ENCODE measurements at regions not wholly inside any gene's neighbourhood (a gene's known extent, or its start where the extent isn't known, plus 50 kb on each side); places are given as distances from the start of the nearest gene placed in this dataset.

DNA sequence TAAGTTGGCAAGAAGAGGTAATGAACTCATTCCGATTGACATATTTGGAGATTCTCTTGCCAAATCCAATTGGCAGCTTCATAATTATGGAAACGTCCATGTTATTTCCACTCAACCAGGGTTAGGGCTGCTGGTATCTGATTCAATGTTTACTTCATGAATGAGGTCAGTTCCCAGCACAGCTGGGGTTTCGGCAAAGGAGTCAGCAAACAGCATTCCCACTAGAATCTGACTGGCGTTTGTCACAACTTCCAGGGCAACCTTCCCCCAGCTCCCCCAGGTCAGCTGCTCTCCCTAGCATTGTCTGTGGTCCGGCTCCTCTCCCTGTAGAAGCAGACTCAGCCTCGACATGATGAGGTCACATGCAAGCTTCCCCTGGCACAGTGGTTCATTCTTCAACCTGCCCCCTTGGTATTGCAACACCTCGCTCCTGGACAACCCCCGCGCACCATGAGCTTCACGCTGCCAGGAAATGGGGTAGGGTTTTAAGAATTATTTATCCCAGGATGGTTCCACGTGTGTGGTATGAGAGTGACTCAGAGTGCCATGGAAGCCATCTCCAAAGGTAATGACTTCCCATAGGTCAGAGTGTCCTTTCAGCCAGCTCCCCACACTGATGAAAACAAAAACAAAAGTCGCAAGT is 100.7 kb upstream of the SLC25A33 start (continued):
- TF ChIP-seq, protein P1, sequence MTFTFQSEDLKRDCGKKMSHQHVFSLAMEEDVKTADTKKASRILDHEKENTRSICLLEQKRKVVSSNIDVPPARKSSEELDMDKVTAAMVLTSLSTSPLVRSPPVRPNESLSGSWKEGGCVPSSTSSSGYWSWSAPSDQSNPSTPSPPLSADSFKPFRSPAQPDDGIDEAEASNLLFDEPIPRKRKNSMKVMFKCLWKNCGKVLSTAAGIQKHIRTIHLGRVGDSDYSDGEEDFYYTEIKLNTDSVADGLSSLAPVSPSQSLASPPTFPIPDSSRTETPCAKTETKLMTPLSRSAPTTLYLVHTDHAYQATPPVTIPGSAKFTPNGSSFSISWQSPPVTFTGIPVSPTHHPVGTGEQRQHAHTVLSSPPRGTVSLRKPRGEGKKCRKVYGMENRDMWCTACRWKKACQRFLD (CRISPR knock-in tag; IDR thresholded peaks at IDR 0.05; ENCODE audit: borderline replicate concordance): no peak
- TF ChIP-seq, protein P2, sequence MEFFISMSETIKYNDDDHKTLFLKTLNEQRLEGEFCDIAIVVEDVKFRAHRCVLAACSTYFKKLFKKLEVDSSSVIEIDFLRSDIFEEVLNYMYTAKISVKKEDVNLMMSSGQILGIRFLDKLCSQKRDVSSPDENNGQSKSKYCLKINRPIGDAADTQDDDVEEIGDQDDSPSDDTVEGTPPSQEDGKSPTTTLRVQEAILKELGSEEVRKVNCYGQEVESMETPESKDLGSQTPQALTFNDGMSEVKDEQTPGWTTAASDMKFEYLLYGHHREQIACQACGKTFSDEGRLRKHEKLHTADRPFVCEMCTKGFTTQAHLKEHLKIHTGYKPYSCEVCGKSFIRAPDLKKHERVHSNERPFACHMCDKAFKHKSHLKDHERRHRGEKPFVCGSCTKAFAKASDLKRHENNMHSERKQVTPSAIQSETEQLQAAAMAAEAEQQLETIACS (CRISPR knock-in tag; IDR thresholded peaks at IDR 0.05): no peak
- TF ChIP-seq YY1 (IDR thresholded peaks at IDR 0.05; ENCODE audit: insufficient read depth, insufficient replicate concordance, low read depth, low read length) (no peak), KDM3A (CRISPR knock-in tag; IDR thresholded peaks at IDR 0.05; ENCODE audit: low read depth) (0 out of 2 replicates have a peak, but pooled peaks have one; percentile 26), MXD4 (CRISPR knock-in tag; IDR thresholded peaks at IDR 0.05) (0 out of 2 replicates have a peak, but pooled peaks have one; percentile 26), HES4 (CRISPR knock-in tag; IDR thresholded peaks at IDR 0.05; ENCODE audit: borderline replicate concordance) (no peak), MYC (CRISPR knock-in tag; IDR thresholded peaks at IDR 0.05; ENCODE audit: borderline replicate concordance) (peak; percentile 78; the same call in 1 of the 2 replicates), HOXA9 (CRISPR knock-in tag; IDR thresholded peaks at IDR 0.05; ENCODE audit: borderline replicate concordance) (no peak), ZNF432 (CRISPR knock-in tag; IDR thresholded peaks at IDR 0.05; ENCODE audit: borderline replicate concordance) (no peak), ZNF724P (CRISPR knock-in tag; IDR thresholded peaks at IDR 0.05; ENCODE audit: borderline replicate concordance) (peak; percentile 19; the same call in 1 of the 2 replicates), KMT2B (CRISPR knock-in tag; IDR thresholded peaks at IDR 0.05) (peak; percentile 22; the same call in 1 of the 2 replicates), MAF1 (CRISPR knock-in tag; IDR thresholded peaks at IDR 0.05; ENCODE audit: borderline replicate concordance) (no peak), BRD4 (CRISPR knock-in tag; IDR thresholded peaks at IDR 0.05) (no peak; the same call in 1 of the 2 replicates), IRF2 (CRISPR knock-in tag; IDR thresholded peaks at IDR 0.05) (peak; percentile 33), ZFP90 (CRISPR knock-in tag; IDR thresholded peaks at IDR 0.05; ENCODE audit: borderline replicate concordance) (no peak), GATAD2A (CRISPR knock-in tag; IDR thresholded peaks at IDR 0.05) (peak; percentile 84; the same call in 1 of the 2 replicates), ESRRA (CRISPR knock-in tag; IDR thresholded peaks at IDR 0.05; ENCODE audit: low read depth) (no peak), ZNF30 (CRISPR knock-in tag; IDR thresholded peaks at IDR 0.05) (no peak), BRCA1 (CRISPR knock-in tag; IDR thresholded peaks at IDR 0.05) (no peak), RARA (CRISPR knock-in tag; IDR thresholded peaks at IDR 0.05) (peak; percentile 75), ZNF44 (CRISPR knock-in tag; IDR thresholded peaks at IDR 0.05) (no peak), SPEN (CRISPR knock-in tag; IDR thresholded peaks at IDR 0.05; ENCODE audit: low read depth) (peak; percentile 62; the same call in 1 of the 2 replicates), SATB2 (CRISPR knock-in tag; IDR thresholded peaks at IDR 0.05) (no peak), ZNF232 (CRISPR knock-in tag; IDR thresholded peaks at IDR 0.05; ENCODE audit: borderline replicate concordance) (peak; percentile 19; the same call in 1 of the 2 replicates)
- TF ChIP-seq, protein P3, sequence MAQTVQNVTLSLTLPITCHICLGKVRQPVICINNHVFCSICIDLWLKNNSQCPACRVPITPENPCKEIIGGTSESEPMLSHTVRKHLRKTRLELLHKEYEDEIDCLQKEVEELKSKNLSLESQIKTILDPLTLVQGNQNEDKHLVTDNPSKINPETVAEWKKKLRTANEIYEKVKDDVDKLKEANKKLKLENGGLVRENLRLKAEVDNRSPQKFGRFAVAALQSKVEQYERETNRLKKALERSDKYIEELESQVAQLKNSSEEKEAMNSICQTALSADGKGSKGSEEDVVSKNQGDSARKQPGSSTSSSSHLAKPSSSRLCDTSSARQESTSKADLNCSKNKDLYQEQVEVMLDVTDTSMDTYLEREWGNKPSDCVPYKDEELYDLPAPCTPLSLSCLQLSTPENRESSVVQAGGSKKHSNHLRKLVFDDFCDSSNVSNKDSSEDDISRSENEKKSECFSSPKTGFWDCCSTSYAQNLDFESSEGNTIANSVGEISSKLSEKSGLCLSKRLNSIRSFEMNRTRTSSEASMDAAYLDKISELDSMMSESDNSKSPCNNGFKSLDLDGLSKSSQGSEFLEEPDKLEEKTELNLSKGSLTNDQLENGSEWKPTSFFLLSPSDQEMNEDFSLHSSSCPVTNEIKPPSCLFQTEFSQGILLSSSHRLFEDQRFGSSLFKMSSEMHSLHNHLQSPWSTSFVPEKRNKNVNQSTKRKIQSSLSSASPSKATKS (CRISPR knock-in tag; IDR thresholded peaks at IDR 0.05): peak; percentile 77; the same call in 1 of the 2 replicates
- TF ChIP-seq, protein P4, sequence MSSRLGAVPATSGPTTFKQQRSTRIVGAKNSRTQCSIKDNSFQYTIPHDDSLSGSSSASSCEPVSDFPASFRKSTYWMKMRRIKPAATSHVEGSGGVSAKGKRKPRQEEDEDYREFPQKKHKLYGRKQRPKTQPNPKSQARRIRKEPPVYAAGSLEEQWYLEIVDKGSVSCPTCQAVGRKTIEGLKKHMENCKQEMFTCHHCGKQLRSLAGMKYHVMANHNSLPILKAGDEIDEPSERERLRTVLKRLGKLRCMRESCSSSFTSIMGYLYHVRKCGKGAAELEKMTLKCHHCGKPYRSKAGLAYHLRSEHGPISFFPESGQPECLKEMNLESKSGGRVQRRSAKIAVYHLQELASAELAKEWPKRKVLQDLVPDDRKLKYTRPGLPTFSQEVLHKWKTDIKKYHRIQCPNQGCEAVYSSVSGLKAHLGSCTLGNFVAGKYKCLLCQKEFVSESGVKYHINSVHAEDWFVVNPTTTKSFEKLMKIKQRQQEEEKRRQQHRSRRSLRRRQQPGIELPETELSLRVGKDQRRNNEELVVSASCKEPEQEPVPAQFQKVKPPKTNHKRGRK (CRISPR knock-in tag; IDR thresholded peaks at IDR 0.05): no peak
